ENCODE measurements at regions not wholly inside any gene's neighbourhood (a gene's known extent, or its start where the extent isn't known, plus 50 kb on each side); places are given as distances from the start of the nearest gene placed in this dataset.
"Not testable (repeated sequence)": the region's sequence is repeated elsewhere in the genome, so short reads cannot be mapped to it uniquely, and the experiment has no call there.

- no peaks in the 10 kb centered on the region for H3K9me3 ChIP-seq (ENCODE audit: low read length)
- no peaks in the 10 kb centered on the region for H3F3A ChIP-seq (ENCODE audit: insufficient read depth, low read length)
- H3K79me2 ChIP-seq (ENCODE audit: insufficient read depth, low read length): no peaks in the 10 kb centered on the region
- H3K4me3 ChIP-seq (ENCODE audit: low read depth, low read length, poor library complexity, severe bottlenecking): no peak overlapping the region
- H3K27me3 ChIP-seq (ENCODE audit: insufficient read depth, low read length): no peaks in the 10 kb centered on the region
- H3K9ac ChIP-seq (ENCODE audit: low read length): no peak overlapping the region
- H3K4me1 ChIP-seq (ENCODE audit: insufficient read depth, low read length, severe bottlenecking): peaks cover 14% of the 10 kb centered on the region
- no peak overlapping the region for H3K4me2 ChIP-seq (ENCODE audit: low read length)
- H3K36me3 ChIP-seq (ENCODE audit: insufficient read depth, low read length): no peaks in the 10 kb centered on the region
- no peaks in the 10 kb centered on the region for H3K9me2 ChIP-seq (ENCODE audit: low read depth, low read length)
- TF ChIP-seq CTCF (IDR thresholded peaks at IDR 0.05; ENCODE audit: low read length) (no peak), EZH2 (IDR thresholded peaks at IDR 0.05; ENCODE audit: borderline replicate concordance, low read length) (no peak)
- H4K20me1 ChIP-seq (ENCODE audit: insufficient read depth, low read length): no peaks in the 10 kb centered on the region
- H3K27ac ChIP-seq (ENCODE audit: low read depth, low read length, poor library complexity, severe bottlenecking): no peak overlapping the region
- no peak overlapping the region for H2AFZ ChIP-seq (ENCODE audit: low read length)
Measured at GRCh38 chr15:58361273-58361759, 70.5 kb upstream of the LIPC start.

GRCh38 chr15:58362262-58362922 lies 69.4 kb upstream of the LIPC start:
- no peak overlapping the region for H2AFZ ChIP-seq (ENCODE audit: low read length)
- H3K9ac ChIP-seq (ENCODE audit: low read length): no peak overlapping the region
- no peak overlapping the region for H3K4me2 ChIP-seq (ENCODE audit: low read length)
- H3K9me2 ChIP-seq (ENCODE audit: low read depth, low read length): no peaks in the 10 kb centered on the region
- TF ChIP-seq CTCF (IDR thresholded peaks at IDR 0.05; ENCODE audit: low read length) (no peak), EZH2 (IDR thresholded peaks at IDR 0.05; ENCODE audit: borderline replicate concordance, low read length) (no peak)
- H3K79me2 ChIP-seq (ENCODE audit: insufficient read depth, low read length): no peaks in the 10 kb centered on the region
- H3F3A ChIP-seq (ENCODE audit: insufficient read depth, low read length): no peaks in the 10 kb centered on the region
- H3K27ac ChIP-seq (ENCODE audit: low read depth, low read length, poor library complexity, severe bottlenecking): no peak overlapping the region
- H3K27me3 ChIP-seq (ENCODE audit: insufficient read depth, low read length): no peaks in the 10 kb centered on the region
- H3K4me1 ChIP-seq (ENCODE audit: insufficient read depth, low read length, severe bottlenecking): peaks cover 8% of the 10 kb centered on the region
- no peaks in the 10 kb centered on the region for H3K36me3 ChIP-seq (ENCODE audit: insufficient read depth, low read length)
- H4K20me1 ChIP-seq (ENCODE audit: insufficient read depth, low read length): no peaks in the 10 kb centered on the region
- H3K9me3 ChIP-seq (ENCODE audit: low read length): no peaks in the 10 kb centered on the region
- H3K4me3 ChIP-seq (ENCODE audit: low read depth, low read length, poor library complexity, severe bottlenecking): no peak overlapping the region

GRCh38 chr15:58363118-58363517 lies 68.7 kb upstream of the LIPC start:
- not testable (repeated sequence) for H3K9ac ChIP-seq (ENCODE audit: low read length); H3F3A ChIP-seq (ENCODE audit: insufficient read depth, low read length); H3K9me2 ChIP-seq (ENCODE audit: low read depth, low read length); H2AFZ ChIP-seq (ENCODE audit: low read length); H3K27me3 ChIP-seq (ENCODE audit: insufficient read depth, low read length); H3K4me3 ChIP-seq (ENCODE audit: low read depth, low read length, poor library complexity, severe bottlenecking); H3K79me2 ChIP-seq (ENCODE audit: insufficient read depth, low read length); H3K9me3 ChIP-seq (ENCODE audit: low read length); H3K36me3 ChIP-seq (ENCODE audit: insufficient read depth, low read length); H3K4me1 ChIP-seq (ENCODE audit: insufficient read depth, low read length, severe bottlenecking); H3K4me2 ChIP-seq (ENCODE audit: low read length); H3K27ac ChIP-seq (ENCODE audit: low read depth, low read length, poor library complexity, severe bottlenecking); H4K20me1 ChIP-seq (ENCODE audit: insufficient read depth, low read length)

GRCh38 chr15:58363673-58364072 lies 68.1 kb upstream of the LIPC start:
- H3K36me3 ChIP-seq (ENCODE audit: insufficient read depth, low read length); H3K79me2 ChIP-seq (ENCODE audit: insufficient read depth, low read length); H4K20me1 ChIP-seq (ENCODE audit: insufficient read depth, low read length); H3K27me3 ChIP-seq (ENCODE audit: insufficient read depth, low read length); H3K4me2 ChIP-seq (ENCODE audit: low read length); H3K9me2 ChIP-seq (ENCODE audit: low read depth, low read length); H3K27ac ChIP-seq (ENCODE audit: low read depth, low read length, poor library complexity, severe bottlenecking); H3K9me3 ChIP-seq (ENCODE audit: low read length); H3K4me3 ChIP-seq (ENCODE audit: low read depth, low read length, poor library complexity, severe bottlenecking); H3F3A ChIP-seq (ENCODE audit: insufficient read depth, low read length); H3K4me1 ChIP-seq (ENCODE audit: insufficient read depth, low read length, severe bottlenecking); H2AFZ ChIP-seq (ENCODE audit: low read length); H3K9ac ChIP-seq (ENCODE audit: low read length): not testable (repeated sequence)

GRCh38 chr15:58365098-58365497 lies 66.7 kb upstream of the LIPC start:
- H3K9ac ChIP-seq (ENCODE audit: low read length); H3K79me2 ChIP-seq (ENCODE audit: insufficient read depth, low read length); H3K4me1 ChIP-seq (ENCODE audit: insufficient read depth, low read length, severe bottlenecking); H3K36me3 ChIP-seq (ENCODE audit: insufficient read depth, low read length); H3K9me2 ChIP-seq (ENCODE audit: low read depth, low read length); H3K4me2 ChIP-seq (ENCODE audit: low read length); H3K27me3 ChIP-seq (ENCODE audit: insufficient read depth, low read length); H2AFZ ChIP-seq (ENCODE audit: low read length); H4K20me1 ChIP-seq (ENCODE audit: insufficient read depth, low read length); H3K27ac ChIP-seq (ENCODE audit: low read depth, low read length, poor library complexity, severe bottlenecking); H3K9me3 ChIP-seq (ENCODE audit: low read length); H3F3A ChIP-seq (ENCODE audit: insufficient read depth, low read length); H3K4me3 ChIP-seq (ENCODE audit: low read depth, low read length, poor library complexity, severe bottlenecking): not testable (repeated sequence)
